HL-60 (cell line): ENCODE measurements at regions not wholly inside any gene's neighbourhood (a gene's known extent, or its start where the extent isn't known, plus 50 kb on each side); places are given as distances from the start of the nearest gene placed in this dataset.

Source experiments
- TF ChIP-seq, protein P1 (sequence below): IDR thresholded peaks from one replicate; pipeline ENCODE4 v1.5.1; 2011; ENCODE audit warnings: low read length, control low read depth, inconsistent platforms; ENCODE audit not compliant: insufficient read depth
- TF ChIP-seq, protein P2 (sequence below): IDR thresholded peaks from 2 replicates; pipeline ENCODE4 v1.6.1; 2012; ENCODE audit warnings: low read depth; ENCODE audit not compliant: insufficient replicate concordance

DNA sequence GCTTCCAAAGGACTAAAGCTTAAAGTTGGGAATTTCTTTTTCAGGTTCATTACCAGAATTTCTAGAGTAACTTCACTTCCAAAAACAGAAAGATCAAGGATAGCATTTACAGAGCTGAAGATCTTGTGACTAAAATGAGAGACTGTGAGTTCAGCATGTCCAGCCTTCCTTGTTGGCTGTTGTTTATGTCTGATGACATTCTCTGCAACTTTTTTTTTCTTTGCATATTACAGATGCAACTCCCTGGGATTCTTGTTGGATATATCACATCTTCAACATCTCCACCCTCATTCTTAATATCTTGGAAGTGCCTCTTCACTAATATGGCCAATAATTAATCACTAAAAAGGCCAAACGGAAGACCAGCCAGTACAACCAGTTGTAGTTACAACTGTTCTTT lies 86.2 kb upstream of the FRMD4B start:
- TF ChIP-seq, protein P1, sequence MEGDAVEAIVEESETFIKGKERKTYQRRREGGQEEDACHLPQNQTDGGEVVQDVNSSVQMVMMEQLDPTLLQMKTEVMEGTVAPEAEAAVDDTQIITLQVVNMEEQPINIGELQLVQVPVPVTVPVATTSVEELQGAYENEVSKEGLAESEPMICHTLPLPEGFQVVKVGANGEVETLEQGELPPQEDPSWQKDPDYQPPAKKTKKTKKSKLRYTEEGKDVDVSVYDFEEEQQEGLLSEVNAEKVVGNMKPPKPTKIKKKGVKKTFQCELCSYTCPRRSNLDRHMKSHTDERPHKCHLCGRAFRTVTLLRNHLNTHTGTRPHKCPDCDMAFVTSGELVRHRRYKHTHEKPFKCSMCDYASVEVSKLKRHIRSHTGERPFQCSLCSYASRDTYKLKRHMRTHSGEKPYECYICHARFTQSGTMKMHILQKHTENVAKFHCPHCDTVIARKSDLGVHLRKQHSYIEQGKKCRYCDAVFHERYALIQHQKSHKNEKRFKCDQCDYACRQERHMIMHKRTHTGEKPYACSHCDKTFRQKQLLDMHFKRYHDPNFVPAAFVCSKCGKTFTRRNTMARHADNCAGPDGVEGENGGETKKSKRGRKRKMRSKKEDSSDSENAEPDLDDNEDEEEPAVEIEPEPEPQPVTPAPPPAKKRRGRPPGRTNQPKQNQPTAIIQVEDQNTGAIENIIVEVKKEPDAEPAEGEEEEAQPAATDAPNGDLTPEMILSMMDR: no peak
- TF ChIP-seq, protein P2, sequence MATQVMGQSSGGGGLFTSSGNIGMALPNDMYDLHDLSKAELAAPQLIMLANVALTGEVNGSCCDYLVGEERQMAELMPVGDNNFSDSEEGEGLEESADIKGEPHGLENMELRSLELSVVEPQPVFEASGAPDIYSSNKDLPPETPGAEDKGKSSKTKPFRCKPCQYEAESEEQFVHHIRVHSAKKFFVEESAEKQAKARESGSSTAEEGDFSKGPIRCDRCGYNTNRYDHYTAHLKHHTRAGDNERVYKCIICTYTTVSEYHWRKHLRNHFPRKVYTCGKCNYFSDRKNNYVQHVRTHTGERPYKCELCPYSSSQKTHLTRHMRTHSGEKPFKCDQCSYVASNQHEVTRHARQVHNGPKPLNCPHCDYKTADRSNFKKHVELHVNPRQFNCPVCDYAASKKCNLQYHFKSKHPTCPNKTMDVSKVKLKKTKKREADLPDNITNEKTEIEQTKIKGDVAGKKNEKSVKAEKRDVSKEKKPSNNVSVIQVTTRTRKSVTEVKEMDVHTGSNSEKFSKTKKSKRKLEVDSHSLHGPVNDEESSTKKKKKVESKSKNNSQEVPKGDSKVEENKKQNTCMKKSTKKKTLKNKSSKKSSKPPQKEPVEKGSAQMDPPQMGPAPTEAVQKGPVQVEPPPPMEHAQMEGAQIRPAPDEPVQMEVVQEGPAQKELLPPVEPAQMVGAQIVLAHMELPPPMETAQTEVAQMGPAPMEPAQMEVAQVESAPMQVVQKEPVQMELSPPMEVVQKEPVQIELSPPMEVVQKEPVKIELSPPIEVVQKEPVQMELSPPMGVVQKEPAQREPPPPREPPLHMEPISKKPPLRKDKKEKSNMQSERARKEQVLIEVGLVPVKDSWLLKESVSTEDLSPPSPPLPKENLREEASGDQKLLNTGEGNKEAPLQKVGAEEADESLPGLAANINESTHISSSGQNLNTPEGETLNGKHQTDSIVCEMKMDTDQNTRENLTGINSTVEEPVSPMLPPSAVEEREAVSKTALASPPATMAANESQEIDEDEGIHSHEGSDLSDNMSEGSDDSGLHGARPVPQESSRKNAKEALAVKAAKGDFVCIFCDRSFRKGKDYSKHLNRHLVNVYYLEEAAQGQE: no peak
